Large intestine (tissue), 3 donors: ENCODE measurements at regions not wholly inside any gene's neighbourhood (a gene's known extent, or its start where the extent isn't known, plus 50 kb on each side); places are given as distances from the start of the nearest gene placed in this dataset.
A peak's percentile ranks its signal among the peaks of the same experiment; 100 is the strongest.

Source experiments
- DNase-seq, 2 donors: peaks; one replicate each; pipeline versions ENCODE4 v3.0.0 to v3.0.0-alpha.2; 2013
- H3K27ac ChIP-seq: one replicate; pipeline ENCODE4 v1.5.1; 2013; ENCODE audit warnings: low read length
- H3K27me3 ChIP-seq: 2 replicates; pipeline ENCODE4 v1.6.1; 2013; ENCODE audit warnings: low read length; ENCODE audit not compliant: control insufficient read depth, insufficient read depth
- H3K36me3 ChIP-seq: 2 replicates; pipeline ENCODE4 v1.6.1; 2013; ENCODE audit warnings: low read length; ENCODE audit not compliant: control insufficient read depth, insufficient read depth
- H3K4me1 ChIP-seq: one replicate; pipeline ENCODE4 v1.6.1; 2013; ENCODE audit warnings: low read length; ENCODE audit not compliant: control insufficient read depth, insufficient read depth
- H3K4me3 ChIP-seq: one replicate; pipeline ENCODE4 v1.5.1; 2013; ENCODE audit warnings: low read length
- H3K9me3 ChIP-seq: one replicate; pipeline ENCODE4 v1.6.1; 2013; ENCODE audit warnings: mild to moderate bottlenecking, low read depth, low read length, moderate library complexity; ENCODE audit not compliant: control insufficient read depth
- WGBS: methylation state at CpG from one replicate; pipeline ENCODE4 v1.1.5; 2013; ENCODE audit warnings: low lambda C conversion rate; ENCODE audit not compliant: insufficient coverage; 5-methylcytosine and 5-hydroxymethylcytosine counted together

- DNase-seq = no peak
- Histone ChIP-seq H3K36me3 (no peaks in the 10 kb centered on the region), H3K4me3 (no peak overlapping the region), H3K9me3 (peaks cover 6% of the 10 kb centered on the region), H3K27ac (peak overlapping the region; percentile 26), H3K27me3 (no peaks in the 10 kb centered on the region), H3K4me1 (no peaks in the 10 kb centered on the region)
- no CpG with 5 or more reads among the region's 3 CpGs for WGBS
Measured at GRCh38 chr2:196372276-196372809, 201.0 kb upstream of the STK17B start.

GRCh38 chr2:196372811-196373664 is 201.7 kb upstream of the STK17B start:
- H3K36me3 ChIP-seq = no peaks in the 10 kb centered on the region
- no peaks in the 10 kb centered on the region for H3K4me1 ChIP-seq
- H3K9me3 ChIP-seq = peaks cover 2% of the 10 kb centered on the region
- H3K27me3 ChIP-seq = no peaks in the 10 kb centered on the region
- WGBS = 83% methylated on average over 1 of the region's 6 CpGs
- no peak overlapping the region for H3K4me3 ChIP-seq
- DNase-seq = peak; percentile 31 to 56
- H3K27ac ChIP-seq = peak overlapping the region; percentile 26

- no peak for DNase-seq
- H3K27ac ChIP-seq = no peak overlapping the region
- WGBS = 100% methylated on average over 2 of the region's 8 CpGs
- H3K4me1 ChIP-seq = peaks cover 7% of the 10 kb centered on the region
- H3K4me3 ChIP-seq = no peak overlapping the region
- no peaks in the 10 kb centered on the region for H3K36me3 ChIP-seq
- H3K27me3 ChIP-seq = no peaks in the 10 kb centered on the region
- no peaks in the 10 kb centered on the region for H3K9me3 ChIP-seq
Measured at GRCh38 chr2:196376984-196377877, 205.9 kb upstream of the STK17B start.

- no peak for DNase-seq
- Histone ChIP-seq H3K4me1 (peaks cover 7% of the 10 kb centered on the region), H3K9me3 (no peaks in the 10 kb centered on the region), H3K36me3 (no peaks in the 10 kb centered on the region), H3K4me3 (no peak overlapping the region), H3K27ac (no peak overlapping the region), H3K27me3 (no peaks in the 10 kb centered on the region)
- WGBS = no CpG with 5 or more reads among the region's 3 CpGs
Measured at GRCh38 chr2:196379600-196379999, 208.2 kb upstream of the STK17B start.

- no peak overlapping the region for H3K27ac ChIP-seq
- peaks cover 7% of the 10 kb centered on the region for H3K4me1 ChIP-seq
- no peak for DNase-seq
- no peaks in the 10 kb centered on the region for H3K27me3 ChIP-seq
- no peaks in the 10 kb centered on the region for H3K9me3 ChIP-seq
- no peaks in the 10 kb centered on the region for H3K36me3 ChIP-seq
- H3K4me3 ChIP-seq = no peak overlapping the region
- 60% methylated on average over 1 of the region's 1 CpG for WGBS
Measured at GRCh38 chr2:196380098-196380497, 208.7 kb upstream of the STK17B start.

- Histone ChIP-seq H3K9me3 (no peaks in the 10 kb centered on the region), H3K27me3 (no peaks in the 10 kb centered on the region), H3K36me3 (no peaks in the 10 kb centered on the region), H3K4me1 (peaks cover 7% of the 10 kb centered on the region), H3K27ac (peak overlapping the region; percentile 5), H3K4me3 (no peak overlapping the region)
- peak in 1 of 2 donors; percentile 9 for DNase-seq
- no CpG with 5 or more reads among the region's 3 CpGs for WGBS
Measured at GRCh38 chr2:196380575-196380974, 209.2 kb upstream of the STK17B start.

- Histone ChIP-seq H3K9me3 (no peaks in the 10 kb centered on the region), H3K36me3 (no peaks in the 10 kb centered on the region), H3K27me3 (no peaks in the 10 kb centered on the region), H3K27ac (no peak overlapping the region), H3K4me1 (peaks cover 7% of the 10 kb centered on the region), H3K4me3 (no peak overlapping the region)
- DNase-seq = no peak
- 93% methylated on average over 2 of the region's 3 CpGs for WGBS
Measured at GRCh38 chr2:196381464-196381863, 210.1 kb upstream of the STK17B start.

- Histone ChIP-seq H3K4me1 (peaks cover 7% of the 10 kb centered on the region), H3K27ac (no peak overlapping the region), H3K4me3 (no peak overlapping the region), H3K9me3 (no peaks in the 10 kb centered on the region), H3K27me3 (no peaks in the 10 kb centered on the region), H3K36me3 (no peaks in the 10 kb centered on the region)
- DNase-seq = no peak
- WGBS = 100% methylated on average over 1 of the region's 2 CpGs
Measured at GRCh38 chr2:196383799-196384198, 212.4 kb upstream of the STK17B start.

- WGBS = 100% methylated on average over 1 of the region's 1 CpG
- H3K27ac ChIP-seq = no peak overlapping the region
- DNase-seq = no peak
- H3K4me3 ChIP-seq = no peak overlapping the region
- no peaks in the 10 kb centered on the region for H3K9me3 ChIP-seq
- H3K27me3 ChIP-seq = no peaks in the 10 kb centered on the region
- no peaks in the 10 kb centered on the region for H3K36me3 ChIP-seq
- H3K4me1 ChIP-seq = peaks cover 7% of the 10 kb centered on the region
Measured at GRCh38 chr2:196384729-196385128, 213.4 kb upstream of the STK17B start.

- H3K36me3 ChIP-seq = no peaks in the 10 kb centered on the region
- no peaks in the 10 kb centered on the region for H3K4me1 ChIP-seq
- no peak overlapping the region for H3K4me3 ChIP-seq
- H3K27ac ChIP-seq = no peak overlapping the region
- H3K27me3 ChIP-seq = no peaks in the 10 kb centered on the region
- DNase-seq = no peak
- H3K9me3 ChIP-seq = no peaks in the 10 kb centered on the region
Measured at GRCh38 chr2:196389670-196390069, 218.3 kb upstream of the STK17B start.
